Globus pallidus (tissue), 1 donor: ENCODE measurements at regions not wholly inside any gene's neighbourhood (a gene's known extent, or its start where the extent isn't known, plus 50 kb on each side); places are given as distances from the start of the nearest gene placed in this dataset.
A peak's percentile ranks its signal among the peaks of the same experiment; 100 is the strongest.
"Not testable (repeated sequence)": the region's sequence is repeated elsewhere in the genome, so short reads cannot be mapped to it uniquely, and the experiment has no call there.

ENCODE experiments used
- DNase-seq: peaks from one replicate; pipeline ENCODE4 v3.0.0-alpha.2; 2015; ENCODE audit warnings: low spot score

DNA sequence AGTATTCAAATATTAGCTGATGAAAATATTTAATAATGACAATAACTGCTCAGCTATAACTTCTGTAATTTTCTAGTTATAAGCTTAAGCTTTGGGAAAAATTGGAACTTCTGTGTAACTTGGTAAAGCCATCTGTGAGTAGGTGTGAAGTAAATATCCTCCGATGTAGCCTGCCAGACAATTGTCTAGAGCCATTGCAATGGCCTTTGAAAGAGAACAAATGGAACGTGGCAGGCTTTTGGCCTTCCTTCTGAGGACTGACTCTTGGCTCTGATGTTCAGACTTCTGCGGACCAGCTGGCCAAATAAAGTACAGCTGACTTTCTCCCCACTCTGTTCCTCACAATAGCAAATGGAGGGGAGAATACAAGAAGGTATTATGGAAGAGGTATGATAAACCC, 203.4 kb upstream of the NMUR2 start:
- DNase-seq: no peak

GRCh38 chr5:152619756-152620155, 214.7 kb upstream of the NMUR2 start:
- no peak for DNase-seq

DNA sequence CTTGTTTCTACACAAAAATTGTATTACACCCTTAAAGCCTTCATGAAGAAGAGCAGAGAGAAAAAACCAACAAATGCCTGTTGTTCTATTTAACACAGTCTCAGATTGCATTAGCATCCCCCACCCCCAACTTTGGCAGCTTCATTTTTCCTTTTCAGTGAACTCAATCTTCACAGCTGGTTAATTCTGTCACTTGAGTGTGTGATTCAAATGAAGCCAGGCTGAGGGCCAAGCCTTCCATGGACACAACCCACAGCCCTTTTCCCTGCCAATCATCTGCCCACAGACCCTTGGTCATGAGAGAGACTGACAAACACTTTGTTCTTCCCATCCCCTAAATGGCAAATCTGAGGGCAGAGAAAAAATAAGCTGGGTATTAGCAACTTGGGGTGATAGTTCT, 217.5 kb upstream of the NMUR2 start:
- no peak for DNase-seq

GRCh38 chr5:152623951-152624350, 218.9 kb upstream of the NMUR2 start:
- DNase-seq: no peak

DNA sequence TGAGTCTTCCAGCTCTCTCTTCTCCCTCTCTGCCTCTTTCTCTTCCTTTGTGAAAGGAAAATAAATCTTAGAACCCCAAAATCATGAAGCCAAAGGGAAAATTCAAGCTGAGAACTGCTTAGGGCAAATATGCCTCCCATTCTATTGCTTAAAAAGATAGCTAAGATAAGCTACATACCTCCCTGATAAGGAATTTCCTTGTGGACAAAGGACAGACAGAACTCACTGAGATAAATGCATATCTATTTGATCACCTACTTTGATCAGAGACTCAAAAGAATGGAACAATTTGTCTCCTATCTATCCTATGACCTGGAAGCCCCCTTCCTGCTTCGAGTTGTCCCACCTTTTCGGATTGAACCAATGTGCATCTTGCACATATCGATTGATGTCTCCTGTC, 220.6 kb upstream of the NMUR2 start:
- DNase-seq: no peak

DNA sequence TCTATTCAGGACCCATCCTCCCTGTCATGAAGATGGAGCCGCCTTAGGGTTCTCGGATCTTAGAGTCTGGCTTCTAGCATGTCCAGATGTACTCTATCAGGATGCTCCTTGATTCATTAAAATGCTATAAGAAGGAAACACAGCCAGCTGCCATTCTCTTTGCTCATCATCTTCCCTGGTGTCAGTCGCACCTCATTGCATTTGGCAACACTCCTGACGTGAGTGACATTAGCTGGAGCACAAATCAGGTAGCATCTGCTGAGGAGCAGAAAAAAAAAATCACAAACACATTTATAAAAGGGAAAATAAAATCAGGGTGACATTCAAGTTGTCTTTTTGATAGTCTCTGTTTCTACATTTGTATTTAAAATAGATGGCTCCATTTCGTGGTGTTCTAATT, 226.1 kb upstream of the NMUR2 start:
- no peak for DNase-seq

- DNase-seq: no peak
These were observed 227.3 kb upstream of the NMUR2 start for GRCh38 chr5:152632360-152632759.

DNA sequence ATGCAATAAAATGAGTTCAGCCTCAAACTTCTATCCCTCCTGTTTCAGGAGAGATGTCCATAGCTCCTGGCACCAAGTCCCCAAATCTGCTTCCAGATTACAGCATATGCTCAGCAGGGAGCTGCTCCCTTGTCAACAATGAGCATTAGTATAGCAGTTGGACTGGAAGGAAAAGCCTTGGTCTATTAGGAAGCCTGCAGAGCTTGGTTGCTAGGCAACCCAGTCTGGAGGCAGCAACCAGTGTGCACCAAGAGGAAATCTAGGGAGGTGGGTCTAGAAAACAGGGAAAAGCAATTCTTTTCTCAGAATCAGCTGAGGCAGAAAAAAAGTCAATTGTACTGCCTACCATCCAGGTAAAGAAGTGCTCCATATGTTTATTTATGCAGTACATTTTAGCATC, 229.5 kb upstream of the NMUR2 start:
- peak; percentile 5 for DNase-seq

GRCh38 chr5:152638996-152639552, 234.0 kb upstream of the NMUR2 start:
- DNase-seq: no peak

DNA sequence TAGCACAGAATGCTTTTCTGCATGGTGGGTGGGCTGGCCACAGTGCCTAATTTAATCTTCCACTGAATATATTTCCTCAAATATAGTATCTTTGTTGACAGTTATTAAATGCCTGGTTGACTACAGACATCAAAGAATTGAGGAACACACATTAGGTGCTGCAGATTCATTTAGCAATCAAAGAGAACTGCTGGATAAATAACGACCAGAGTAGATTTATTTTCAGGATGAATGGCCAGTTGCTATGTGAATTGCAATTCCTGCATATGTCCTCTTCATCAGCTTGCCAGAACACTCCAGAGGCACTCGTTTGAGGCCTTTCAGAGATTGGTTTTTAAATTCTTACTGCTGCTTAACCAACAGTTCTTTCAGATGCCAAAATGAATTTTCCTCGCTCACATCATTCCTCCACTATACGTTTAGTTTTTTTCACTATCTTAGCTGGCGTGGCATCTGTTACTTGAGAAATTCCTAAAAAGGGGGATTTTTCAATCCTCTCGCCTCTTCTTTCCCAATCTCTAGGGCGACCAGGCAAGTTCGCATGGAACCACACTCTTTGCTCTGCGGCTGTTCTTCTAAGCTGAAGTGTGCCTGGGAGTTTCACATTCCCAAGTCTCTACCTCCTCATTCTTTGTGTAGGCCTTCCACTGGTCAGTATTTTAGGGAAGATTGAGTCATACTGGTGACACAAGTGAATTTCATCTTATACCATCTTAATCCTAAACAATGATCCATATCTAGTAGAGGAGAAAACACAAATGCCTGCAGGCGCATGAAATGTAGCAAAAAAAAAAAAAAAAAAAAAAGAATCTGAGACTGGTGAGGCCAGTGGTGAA, 237.1 kb upstream of the NMUR2 start:
- no peak for DNase-seq

- no peak for DNase-seq
These were observed 237.8 kb upstream of the NMUR2 start for GRCh38 chr5:152642880-152643279.

DNA sequence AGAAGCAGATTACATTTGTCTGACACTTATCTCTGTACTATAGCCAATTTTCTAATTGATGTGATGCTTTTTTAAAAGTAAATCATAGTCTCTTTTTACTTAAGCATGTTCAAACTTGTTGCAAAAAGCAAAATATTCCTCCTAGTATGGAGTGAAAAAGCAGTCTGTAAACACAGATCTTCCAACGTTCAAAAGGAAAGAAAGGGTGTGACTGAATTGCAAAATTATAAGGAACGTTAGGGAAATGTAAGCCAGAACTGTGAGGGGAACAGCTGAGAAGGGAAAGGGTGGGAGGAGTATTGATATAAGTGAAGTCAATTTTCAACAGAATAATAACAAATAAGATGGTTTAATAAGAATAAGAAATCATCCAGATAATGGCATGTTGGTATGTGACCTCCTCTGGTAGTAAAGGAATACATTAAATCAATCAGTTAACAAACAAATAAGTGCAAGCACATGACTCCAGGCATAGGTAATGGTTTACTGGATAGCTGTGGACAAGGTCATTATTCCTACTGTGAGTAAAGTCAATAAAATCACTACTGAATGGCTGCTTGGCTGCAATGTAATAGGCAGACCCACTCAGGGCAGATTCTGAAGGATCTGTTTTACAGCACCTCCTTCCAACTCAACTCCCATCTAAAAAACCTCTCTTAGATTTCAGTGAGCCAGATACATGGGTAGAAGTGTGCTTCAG, 239.1 kb upstream of the NMUR2 start:
- DNase-seq: no peak

- no peak for DNase-seq
These were observed 244.5 kb upstream of the NMUR2 start for GRCh38 chr5:152649609-152650008.

DNA sequence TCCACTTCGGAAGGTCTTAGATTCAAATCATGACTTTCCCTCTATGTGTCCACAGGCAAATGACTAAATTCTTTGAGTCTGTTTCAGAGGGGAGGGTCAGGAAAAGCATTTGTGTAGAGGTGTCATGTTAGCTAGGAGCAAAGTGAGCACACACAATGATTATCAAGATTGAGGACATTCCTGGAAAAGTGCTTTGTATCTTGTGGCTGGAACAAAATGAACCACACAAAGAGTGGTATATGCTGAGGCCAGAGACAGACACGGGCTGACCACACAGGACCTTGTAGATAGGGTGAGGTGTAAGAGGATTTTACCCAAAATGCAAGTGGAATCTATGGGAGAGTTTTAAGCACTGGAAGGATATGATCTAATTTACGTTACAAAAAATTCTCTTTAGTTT, 245.3 kb upstream of the NMUR2 start:
- DNase-seq: no peak

DNA sequence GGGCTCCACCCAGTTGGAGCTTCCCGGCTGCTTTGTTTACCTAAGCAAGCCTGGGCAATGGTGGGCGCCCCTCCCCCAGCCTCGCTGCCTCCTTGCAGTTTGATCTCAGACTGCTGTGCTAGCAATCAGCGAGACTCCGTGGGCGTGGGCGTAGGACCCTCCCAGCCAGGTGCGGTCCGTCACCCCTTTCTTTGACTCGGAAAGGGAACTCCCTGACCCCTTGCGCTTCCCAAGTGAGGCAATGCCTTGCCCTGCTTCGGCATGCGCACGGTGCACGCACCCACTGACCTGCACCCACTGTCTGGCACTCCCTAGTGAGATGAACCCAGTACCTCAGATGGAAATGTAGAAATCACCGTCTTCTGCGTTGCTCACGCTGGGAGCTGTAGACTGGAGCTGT, 254.4 kb upstream of the NMUR2 start:
- DNase-seq: not testable (repeated sequence)

DNA sequence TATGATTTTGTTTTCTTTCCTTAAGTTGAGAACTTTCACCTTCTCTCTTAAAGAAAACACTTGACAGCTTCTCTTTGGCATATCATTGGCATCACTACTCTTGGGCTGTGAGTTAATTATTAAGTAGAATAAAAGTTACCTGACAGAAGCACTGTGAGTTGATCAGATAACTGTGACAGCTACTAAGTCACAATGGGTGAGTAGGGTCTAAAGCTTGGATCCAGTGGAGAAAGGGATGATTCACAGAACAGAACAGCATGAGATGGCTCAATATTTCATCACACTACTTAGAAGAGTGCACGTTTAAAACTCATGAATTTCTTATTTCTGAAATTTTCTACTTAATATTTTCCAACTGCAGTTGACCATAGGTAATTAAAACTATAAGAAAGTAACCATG, 268.5 kb upstream of the NMUR2 start:
- DNase-seq: no peak

DNA sequence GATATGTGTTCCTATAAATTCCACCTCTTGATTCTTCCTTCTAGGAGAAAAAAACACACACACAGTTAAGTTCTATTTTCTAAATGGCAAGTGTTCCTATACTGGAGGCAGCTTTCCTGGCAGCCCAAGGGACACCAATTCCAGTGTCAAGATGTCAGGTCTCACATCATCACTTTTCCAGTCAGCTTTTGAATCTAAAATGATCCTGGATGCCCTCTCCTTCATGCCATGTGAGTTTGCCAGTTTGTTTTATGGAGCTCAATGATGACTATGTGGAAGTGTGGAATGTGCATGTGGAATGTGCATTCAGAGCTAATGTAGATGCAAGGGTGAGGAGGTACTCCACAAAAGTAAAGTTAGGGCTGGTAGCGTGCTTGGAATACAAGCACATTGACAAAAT, 269.3 kb upstream of the NMUR2 start:
- no peak for DNase-seq

- no peak for DNase-seq
These were observed 271.1 kb upstream of the NMUR2 start for GRCh38 chr5:152676196-152676595.

DNA sequence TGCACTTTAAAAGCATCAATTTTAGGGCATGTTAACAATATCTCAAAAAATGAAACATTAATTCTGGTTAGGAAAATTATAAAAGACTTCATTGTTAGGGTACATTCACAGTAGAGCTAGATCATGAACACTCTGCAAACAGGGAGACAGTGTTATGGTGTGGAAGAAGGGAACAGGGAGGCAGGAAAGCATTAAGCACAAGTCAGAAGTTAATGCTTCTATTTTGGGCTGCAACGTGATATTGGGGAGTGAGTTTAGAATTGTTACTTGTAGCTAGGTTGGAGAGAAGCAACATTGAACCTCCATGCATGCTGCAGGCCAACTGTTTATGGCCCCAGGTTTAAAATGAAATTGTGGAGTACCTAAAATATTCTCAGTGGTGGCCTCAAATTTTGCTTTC, 278.1 kb upstream of the NMUR2 start:
- DNase-seq: no peak

- no peak for DNase-seq
These were observed 281.9 kb upstream of the NMUR2 start for GRCh38 chr5:152686931-152687330.

DNA sequence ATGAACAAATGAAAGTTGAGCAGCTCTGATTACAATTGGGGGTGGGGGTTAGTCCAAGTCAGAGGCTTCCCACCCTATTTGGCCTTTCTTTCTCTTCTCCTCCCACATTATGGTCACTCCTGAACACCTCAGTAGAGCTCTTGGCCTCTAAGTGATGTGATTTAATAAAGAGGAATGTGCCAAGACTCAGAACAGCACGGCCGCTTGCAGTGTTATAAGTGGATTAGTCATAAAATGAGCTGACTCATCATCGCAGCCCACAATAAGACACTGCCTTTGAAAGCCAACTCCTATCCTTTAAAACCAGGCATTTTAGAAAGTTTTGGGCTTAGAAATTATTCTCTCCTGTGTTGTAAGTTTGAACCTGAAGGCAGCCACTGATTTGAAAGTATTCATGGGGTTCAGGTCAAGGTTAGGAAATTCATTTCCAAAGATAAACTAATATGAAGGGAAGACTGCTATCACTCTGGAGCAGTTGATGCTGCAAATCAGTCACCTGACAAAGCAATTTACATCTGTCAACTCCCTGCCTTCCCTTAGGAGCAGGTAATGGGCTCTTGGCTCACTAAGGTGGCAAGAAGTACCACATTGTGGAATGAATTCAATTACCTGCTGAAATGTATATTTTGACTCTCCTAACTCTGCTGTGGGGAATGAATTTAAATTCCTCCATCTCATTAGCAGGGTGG, 283.6 kb upstream of the NMUR2 start:
- DNase-seq: peak; percentile 3

- no peak for DNase-seq
These were observed 284.2 kb upstream of the NMUR2 start for GRCh38 chr5:152689250-152689711.

GRCh38 chr5:152694231-152694630, 289.2 kb upstream of the NMUR2 start:
- no peak for DNase-seq
